C4-2B (cell line): ENCODE measurements at regions not wholly inside any gene's neighbourhood (a gene's known extent, or its start where the extent isn't known, plus 50 kb on each side); places are given as distances from the start of the nearest gene placed in this dataset.
A peak's percentile ranks its signal among the peaks of the same experiment; 100 is the strongest.

ENCODE experiments used
- H3K27ac ChIP-seq: fragments of 450-650 bp; 2 replicates; pipeline ENCODE4 v1.5.1; 2017
- CTCF ChIP-seq: fragments of 450-650 bp; conservative IDR thresholded peaks from 2 replicates; pipeline ENCODE4 v1.5.1; 2017; ENCODE audit warnings: mild to moderate bottlenecking
- ZFX ChIP-seq: fragments of 450-650 bp; IDR thresholded peaks from 2 replicates; pipeline ENCODE4 v1.6.1; 2017

GRCh38 chr12:112559784-112560183 is 141.0 kb downstream of the PTPN11 start:
- H3K27ac ChIP-seq = no peak overlapping the region
- TF ChIP-seq ZFX (no peak), CTCF (no peak)

GRCh38 chr12:112564160-112564784 is 145.5 kb downstream of the PTPN11 start:
- H3K27ac ChIP-seq = no peak overlapping the region
- TF ChIP-seq ZFX (no peak), CTCF (peak; percentile 23)

- H3K27ac ChIP-seq = no peak overlapping the region
- TF ChIP-seq ZFX = no peak
- no peak for TF ChIP-seq CTCF
Observed at GRCh38 chr12:112568641-112569040, 149.9 kb downstream of the PTPN11 start.

- H3K27ac ChIP-seq = no peak overlapping the region
- TF ChIP-seq ZFX (no peak), CTCF (no peak)
Observed at GRCh38 chr12:112570096-112570495, 151.3 kb downstream of the PTPN11 start.

- TF ChIP-seq ZFX = no peak
- no peak for TF ChIP-seq CTCF
Observed at GRCh38 chr12:112573141-112573540, 154.4 kb downstream of the PTPN11 start.

GRCh38 chr12:112574896-112575558 is 156.3 kb downstream of the PTPN11 start:
- no peak overlapping the region for H3K27ac ChIP-seq
- TF ChIP-seq CTCF (no peak), ZFX (no peak)

More at GRCh38 chr12:112573141-112573540, 154.4 kb downstream of the PTPN11 start:
- H3K27ac ChIP-seq = no peak overlapping the region

GRCh38 chr12:112575559-112576067 is 156.9 kb downstream of the PTPN11 start:
- H3K27ac ChIP-seq = no peak overlapping the region
- TF ChIP-seq CTCF (no peak), ZFX (no peak)
